HCT116 (cell line): ENCODE measurements at regions not wholly inside any gene's neighbourhood (a gene's known extent, or its start where the extent isn't known, plus 50 kb on each side); places are given as distances from the start of the nearest gene placed in this dataset.

Source experiments
- ATAC-seq: fragments of 200-7000 bp; cut with Tn5 transposase; 2 replicates; pipeline ENCODE4 v1.9.1; 2020; ENCODE audit warnings: mild to moderate bottlenecking, moderate library complexity
- BruUV-seq: library from RNA; stranded (reverse); fragments of 400-500 nt; replicated peaks from 2 replicates; lab custom pipeline; 2021; lab: Mats Ljungman, UMichigan
- CTCF ChIA-PET: fragments of 300-600 bp; sonication (Branson Sonifier 250); formaldehyde crosslinking; loops from one replicate; lab custom pipeline; 2021; ENCODE audit warnings: antibody characterized with exemption; lab: Charles Lee
- POLR2A ChIA-PET: fragments of 300-600, 350-600 bp; sonication (Branson Sonifier 250); formaldehyde crosslinking; loops from one replicate; lab custom pipeline; 2021; ENCODE audit warnings: antibody characterized with exemption; lab: Charles Lee
- RAD21 ChIA-PET, 2 experiments: fragments of 300-600 bp; sonication (Branson Sonifier 250); formaldehyde crosslinking; loops; one replicate each; lab custom pipeline; 2023; ENCODE audit warnings: low total read pairs in 2 of 2; ENCODE audit not compliant: uncharacterized antibody in 2 of 2, unreplicated experiment in 2 of 2, low non-redundant PET in 1 of 2; lab: Charles Lee
- DNase-seq: peaks from one replicate; pipeline ENCODE4 v3.0.0-alpha.2; 2010; ENCODE audit warnings: low read depth, low spot score
- H2AFZ ChIP-seq: fragments of 200-600 bp; shearing (Covaris generic), sonication (generic); 2 replicates; pipeline ENCODE4 v1.6.1; 2017; ENCODE audit warnings: low read depth, mixed run types, mixed read lengths, antibody characterized with exemption, low read length; ENCODE audit not compliant: poor library complexity, severe bottlenecking
- H3K27ac ChIP-seq: 2 replicates; pipeline ENCODE4 v1.5.1; 2012; ENCODE audit warnings: low read depth, low read length
- H3K27me3 ChIP-seq: fragments of 200-600 bp; sonication (generic); 2 replicates; pipeline ENCODE4 v1.6.1; 2016; ENCODE audit warnings: mixed run types, low read length, mixed read lengths; ENCODE audit not compliant: insufficient read depth
- H3K36me3 ChIP-seq, 2 experiments: fragments of 200-500 bp in 1 of 2; fragments of 200-600 bp in 1 of 2; sonication (Bioruptor generic) in 1 of 2; sonication (generic) in 1 of 2; 2 replicates each; pipeline versions ENCODE4 v1.5.1 to v1.6.1; 2014 to 2016; ENCODE audit warnings: low read length in 2 of 2, inconsistent platforms in 1 of 2, mixed read lengths in 1 of 2, mixed run types in 1 of 2; ENCODE audit not compliant: insufficient read depth in 2 of 2, control insufficient read depth in 1 of 2
- H3K4me1 ChIP-seq, 2 experiments: fragments of 200-600 bp in 1 of 2; sonication (generic) in 1 of 2; 2 replicates each; pipeline versions ENCODE4 v1.5.1 to v1.6.1; 2012 to 2017; ENCODE audit warnings: low read length in 2 of 2, inconsistent platforms in 1 of 2, mild to moderate bottlenecking in 1 of 2, mixed read lengths in 1 of 2, mixed run types in 1 of 2, moderate library complexity in 1 of 2; ENCODE audit not compliant: insufficient read depth in 2 of 2, control insufficient read depth in 1 of 2
- H3K4me2 ChIP-seq: fragments of 200-600 bp; sonication (generic); 2 replicates; pipeline ENCODE4 v1.6.1; 2017; ENCODE audit warnings: mixed run types, low read length, mixed read lengths
- H3K4me3 ChIP-seq, 2 experiments: fragments of 200-600 bp in 1 of 2; sonication (generic) in 1 of 2; replicated peaks in 1 of 2; 2 replicates each; pipeline ENCODE4 v1.5.1; 2011 to 2016; ENCODE audit warnings: low read length in 2 of 2, control low read depth in 1 of 2, low read depth in 1 of 2, mild to moderate bottlenecking in 1 of 2, mixed read lengths in 1 of 2, mixed run types in 1 of 2
- H3K79me2 ChIP-seq: fragments of 200-600 bp; sonication (generic); 2 replicates; pipeline ENCODE4 v1.6.1; 2017; ENCODE audit warnings: mild to moderate bottlenecking, mixed run types, low read length, moderate library complexity, mixed read lengths; ENCODE audit not compliant: insufficient read depth
- H3K9ac ChIP-seq: fragments of 200-600 bp; sonication (generic); 2 replicates; pipeline ENCODE4 v1.6.1; 2016; ENCODE audit warnings: low read length, mixed read lengths
- H3K9me2 ChIP-seq: fragments of 200-600 bp; sonication (generic), shearing (Covaris generic); 2 replicates; pipeline ENCODE4 v1.6.1; 2017; ENCODE audit warnings: mixed run types, mild to moderate bottlenecking, moderate library complexity; ENCODE audit not compliant: insufficient read depth
- H3K9me3 ChIP-seq, 2 experiments: fragments of 200-500 bp in 1 of 2; fragments of 200-600 bp in 1 of 2; sonication (Bioruptor generic) in 1 of 2; sonication (generic) in 1 of 2; 2 replicates each; pipeline ENCODE4 v1.6.1; 2014 to 2017; ENCODE audit warnings: low read length in 2 of 2, mixed read lengths in 2 of 2, inconsistent platforms in 1 of 2, low read depth in 1 of 2, mild to moderate bottlenecking in 1 of 2, mixed run types in 1 of 2, moderate library complexity in 1 of 2; ENCODE audit not compliant: control insufficient read depth in 1 of 2, insufficient read depth in 1 of 2
- H4K20me1 ChIP-seq: fragments of 200-600 bp; sonication (generic), shearing (Covaris generic); 2 replicates; pipeline ENCODE4 v1.6.1; 2017; ENCODE audit warnings: mixed run types, mild to moderate bottlenecking, moderate library complexity; ENCODE audit not compliant: insufficient read depth
- ATF3 ChIP-seq: IDR thresholded peaks from 2 replicates; pipeline ENCODE4 v1.6.1; 2012
- CBX3 ChIP-seq: IDR thresholded peaks from 2 replicates; pipeline ENCODE4 v1.6.1; 2012; ENCODE audit warnings: low read depth
- CEBPB ChIP-seq: IDR thresholded peaks from 2 replicates; pipeline ENCODE4 v1.6.1; 2012; ENCODE audit warnings: low read depth
- EGR1 ChIP-seq: IDR thresholded peaks from 2 replicates; pipeline ENCODE4 v1.6.1; 2012; ENCODE audit warnings: low read depth
- ELF1 ChIP-seq: IDR thresholded peaks from 2 replicates; pipeline ENCODE4 v1.6.1; 2012; ENCODE audit warnings: low read depth, borderline replicate concordance
- EZH2 ChIP-seq: fragments of 200-600 bp; sonication (generic); IDR thresholded peaks from 2 replicates; pipeline ENCODE4 v1.6.1; 2017; ENCODE audit warnings: antibody characterized with exemption, mixed run types
- EZH2phosphoT487 ChIP-seq: fragments of 200-600 bp; IDR thresholded peaks from 2 replicates; pipeline ENCODE4 v1.6.1; 2018; ENCODE audit warnings: antibody characterized with exemption, borderline replicate concordance
- FOSL1 ChIP-seq: IDR thresholded peaks from 2 replicates; pipeline ENCODE4 v1.6.1; 2012; ENCODE audit warnings: low read depth
- POLR2A ChIP-seq: IDR thresholded peaks from 2 replicates; pipeline ENCODE4 v1.7.0; 2011; ENCODE audit warnings: borderline replicate concordance; ENCODE audit not compliant: insufficient read depth, insufficient read length; ENCODE audit errors: extremely low read depth
- RAD21 ChIP-seq: IDR thresholded peaks from 2 replicates; pipeline ENCODE4 v1.6.1; 2012; ENCODE audit warnings: low read depth, mild to moderate bottlenecking
- REST ChIP-seq: IDR thresholded peaks from 2 replicates; pipeline ENCODE4 v1.6.1; 2012; ENCODE audit warnings: low read depth
- ZFX ChIP-seq: fragments of 450-650 bp; IDR thresholded peaks from 2 replicates; pipeline ENCODE4 v1.6.1; 2017
- intact Hi-C: fragments of 100-400 bp; cut with micrococcal nuclease; formaldehyde crosslinking; loops from 2 replicates; pipeline ENCODE4 v1.10.0; 2022
- TF ChIP-seq, protein P1 (sequence below): IDR thresholded peaks from 2 replicates; pipeline ENCODE4 v1.6.1; 2012

GRCh38 chr16:62969711-62970318, 933.6 kb upstream of the CDH8 start:
- H3K4me2 ChIP-seq: no peak overlapping the region
- H3K27ac ChIP-seq: no peak overlapping the region
- H3K36me3 ChIP-seq: no peaks in the 10 kb centered on the region
- no peak overlapping the region for H3K4me3 ChIP-seq
- intact Hi-C loops: no loop called here
- ATAC-seq (no peak), DNase-seq (no peak)
- RAD21 ChIA-PET: no interaction called here
- H3K79me2 ChIP-seq: no peaks in the 10 kb centered on the region
- TF ChIP-seq RAD21 (no peak), EZH2 (no peak), CBX3 (no peak), CEBPB (no peak), ZFX (no peak), ELF1 (no peak), REST (no peak), EZH2phosphoT487 (no peak), ATF3 (no peak), POLR2A (no peak), EGR1 (no peak), FOSL1 (no peak)
- TF ChIP-seq, protein P1, sequence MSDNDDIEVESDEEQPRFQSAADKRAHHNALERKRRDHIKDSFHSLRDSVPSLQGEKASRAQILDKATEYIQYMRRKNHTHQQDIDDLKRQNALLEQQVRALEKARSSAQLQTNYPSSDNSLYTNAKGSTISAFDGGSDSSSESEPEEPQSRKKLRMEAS: no peak
- TF ChIP-seq, all 23 proteins: peak for 0
- ChIA-PET POLR2A (no interaction called here), CTCF (no interaction called here)
- H3K9me3 ChIP-seq: peaks cover 7 to 11% of the 10 kb centered on the region in 2 experiments; a peak in 2 of 4 replicates
- H2AFZ ChIP-seq: no peak overlapping the region
- no peak overlapping the region for H3K9ac ChIP-seq
- no peaks in the 10 kb centered on the region for H4K20me1 ChIP-seq
- H3K4me1 ChIP-seq: no peaks in the 10 kb centered on the region
- no peaks in the 10 kb centered on the region for H3K27me3 ChIP-seq
- H3K9me2 ChIP-seq: no peaks in the 10 kb centered on the region
- BruUV-seq: no TSS peak
